GM18867 (cell line): ENCODE measurements at regions not wholly inside any gene's neighbourhood (a gene's known extent, or its start where the extent isn't known, plus 50 kb on each side); places are given as distances from the start of the nearest gene placed in this dataset.
"Not testable (repeated sequence)": the region's sequence is repeated elsewhere in the genome, so short reads cannot be mapped to it uniquely, and the experiment has no call there.

Source experiments
- ATAC-seq: cut with Tn5 transposase; IDR thresholded peaks from one replicate; pipeline ENCODE4 v1.9.1; 2021; ENCODE audit warnings: mild to moderate bottlenecking, moderate library complexity; ENCODE audit not compliant: unreplicated experiment

DNA sequence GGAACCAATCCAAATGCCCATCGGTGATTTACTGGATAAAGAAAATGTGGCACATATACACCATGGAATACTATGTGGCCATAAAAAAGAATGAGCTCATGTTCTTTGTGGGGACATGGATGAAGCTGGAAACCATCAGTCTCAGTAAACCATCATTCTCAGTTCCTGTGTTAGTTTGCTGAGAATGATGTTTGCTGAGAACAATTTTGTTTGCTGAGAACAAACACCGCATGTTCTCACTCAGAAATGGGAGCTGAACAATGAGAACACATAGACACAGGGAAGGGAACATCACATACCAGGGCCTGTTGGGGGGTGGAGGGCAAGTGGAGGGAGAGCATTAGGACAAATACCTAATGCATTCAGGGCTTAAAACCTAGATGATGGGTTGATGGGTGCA, 185.5 kb downstream of the ANXA1 start:
- ATAC-seq: not testable (repeated sequence)

GRCh38 chr9:73344060-73344459, 192.4 kb downstream of the ANXA1 start:
- ATAC-seq: no peak

- ATAC-seq: no peak
Measured at GRCh38 chr9:73347123-73347522, 195.5 kb downstream of the ANXA1 start.

GRCh38 chr9:73347720-73348119, 196.1 kb downstream of the ANXA1 start:
- ATAC-seq: no peak

- ATAC-seq: no peak
Measured at GRCh38 chr9:73348471-73348870, 196.8 kb downstream of the ANXA1 start.

DNA sequence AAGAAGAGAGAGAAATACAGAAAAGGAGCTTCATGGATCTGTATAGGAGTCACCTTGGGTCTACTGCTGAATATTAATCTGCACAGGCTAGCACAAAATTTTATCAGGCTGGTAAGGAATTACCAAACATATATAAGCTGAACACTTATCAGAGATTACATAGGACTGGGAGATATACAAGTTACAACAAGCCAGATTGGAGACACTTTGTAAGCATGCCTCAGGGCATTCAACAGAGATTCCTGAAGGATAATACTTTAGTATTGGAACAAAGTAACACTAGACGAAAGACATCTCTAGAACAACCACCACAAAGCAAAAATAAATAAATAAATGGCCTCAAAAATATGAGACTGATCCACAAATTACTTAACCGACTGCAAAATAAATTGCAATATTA, 197.8 kb downstream of the ANXA1 start:
- ATAC-seq: no peak

DNA sequence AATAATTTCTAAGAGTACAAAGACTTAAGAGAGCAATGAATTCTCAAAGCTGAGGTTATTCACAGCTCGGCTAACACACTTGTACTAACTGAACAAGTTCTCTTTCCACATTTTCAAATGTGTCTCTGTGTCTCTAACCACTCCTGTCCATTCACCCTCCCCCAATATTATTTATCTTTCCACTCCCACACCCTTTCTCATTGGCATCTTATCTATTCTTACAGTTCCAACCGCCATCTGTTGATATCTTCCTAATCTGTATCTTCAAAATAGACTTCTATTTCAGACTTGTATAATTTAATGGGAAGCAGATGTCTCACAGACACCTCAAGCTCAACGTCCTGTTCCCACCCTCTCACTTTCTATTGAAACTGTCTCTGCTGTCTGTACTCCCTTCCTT, 205.9 kb downstream of the ANXA1 start:
- ATAC-seq: no peak

GRCh38 chr9:73370053-73370452, 218.4 kb downstream of the ANXA1 start:
- no peak for ATAC-seq

DNA sequence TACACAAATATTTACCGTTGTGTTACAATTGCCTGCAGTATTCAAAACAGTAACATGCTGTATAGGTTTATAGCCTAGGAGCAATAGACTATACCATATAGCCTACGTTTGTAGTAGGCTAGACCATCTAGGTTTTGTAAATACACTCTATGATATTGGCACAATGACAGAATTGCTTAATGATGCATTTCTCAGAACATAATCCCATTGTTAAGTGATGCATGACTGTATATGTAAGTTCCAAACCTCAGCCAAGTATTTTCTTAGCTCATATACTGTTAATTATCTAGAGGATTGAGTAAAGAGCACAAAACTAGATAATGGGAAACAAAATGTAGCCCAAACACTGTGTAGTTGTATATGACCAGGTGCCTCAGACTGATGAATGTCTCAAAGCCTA, 220.1 kb downstream of the ANXA1 start:
- ATAC-seq: no peak

DNA sequence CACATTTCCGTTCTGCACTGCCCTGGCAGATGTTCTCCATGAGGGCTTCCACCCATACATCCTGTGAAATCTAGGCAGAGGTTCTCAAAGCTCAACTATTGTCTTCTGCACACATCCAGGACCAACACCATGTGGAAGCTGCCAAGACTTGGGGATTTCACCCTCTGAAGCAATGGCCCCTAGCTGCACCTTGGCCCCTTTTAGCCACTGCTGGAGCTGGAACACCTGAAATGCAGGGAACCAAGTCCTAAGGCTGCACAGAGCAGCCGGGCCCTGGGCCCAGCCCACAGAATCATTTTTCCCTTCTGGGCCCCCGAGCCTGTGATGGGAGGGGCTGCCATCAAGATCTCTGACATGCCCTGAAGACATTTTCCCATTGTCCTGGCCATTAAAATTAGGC, 228.7 kb downstream of the ANXA1 start:
- ATAC-seq: no peak

- no peak for ATAC-seq
Measured at GRCh38 chr9:73402081-73403028, 250.7 kb downstream of the ANXA1 start.

DNA sequence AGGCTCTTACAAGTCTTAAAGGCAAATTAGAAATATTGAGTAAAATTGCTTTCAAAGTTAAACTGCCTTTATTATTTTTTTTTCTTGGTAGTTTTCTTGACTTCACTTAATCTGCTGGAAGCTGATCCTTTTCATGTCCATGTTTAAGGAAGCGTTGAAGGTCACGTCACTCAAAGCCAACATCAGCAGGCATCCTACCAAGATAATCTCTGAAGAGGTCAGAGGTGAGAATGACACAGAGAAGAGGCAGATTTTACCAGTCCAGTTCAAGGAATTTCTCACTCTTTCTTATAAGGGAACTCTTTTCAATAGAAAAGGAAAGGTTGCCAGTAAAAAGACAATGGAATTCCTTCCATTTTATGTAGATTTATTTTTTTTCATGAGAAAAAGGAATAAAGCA, 259.8 kb downstream of the ANXA1 start:
- ATAC-seq: no peak

- ATAC-seq: no peak
Measured at GRCh38 chr9:73412874-73413273, 261.2 kb downstream of the ANXA1 start.

- no peak for ATAC-seq
Measured at GRCh38 chr9:73423891-73424290, 272.2 kb downstream of the ANXA1 start.

- no peak for ATAC-seq
Measured at GRCh38 chr9:73426269-73426668, 274.6 kb downstream of the ANXA1 start.

- no peak for ATAC-seq
Measured at GRCh38 chr9:73434826-73435225, 283.2 kb downstream of the ANXA1 start.

DNA sequence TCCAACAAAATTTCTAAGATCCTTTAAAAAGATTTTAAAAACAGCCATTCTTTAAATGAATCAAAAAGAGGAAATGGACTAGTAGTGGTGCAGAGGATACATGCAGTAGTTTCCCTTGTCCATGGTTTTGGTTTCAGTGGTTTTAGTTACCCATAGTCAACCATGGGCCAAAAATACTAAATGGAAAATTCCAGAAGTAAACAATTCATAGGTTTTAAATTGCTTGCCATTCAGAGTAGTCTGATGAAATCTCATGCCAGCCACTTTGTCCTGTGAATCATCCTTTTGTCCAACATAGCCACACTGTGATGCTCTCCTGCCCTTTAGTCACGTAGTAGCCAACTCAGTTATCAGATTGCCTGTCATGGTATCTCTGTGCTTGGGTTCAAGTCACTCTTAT, 286.1 kb downstream of the ANXA1 start:
- no peak for ATAC-seq

DNA sequence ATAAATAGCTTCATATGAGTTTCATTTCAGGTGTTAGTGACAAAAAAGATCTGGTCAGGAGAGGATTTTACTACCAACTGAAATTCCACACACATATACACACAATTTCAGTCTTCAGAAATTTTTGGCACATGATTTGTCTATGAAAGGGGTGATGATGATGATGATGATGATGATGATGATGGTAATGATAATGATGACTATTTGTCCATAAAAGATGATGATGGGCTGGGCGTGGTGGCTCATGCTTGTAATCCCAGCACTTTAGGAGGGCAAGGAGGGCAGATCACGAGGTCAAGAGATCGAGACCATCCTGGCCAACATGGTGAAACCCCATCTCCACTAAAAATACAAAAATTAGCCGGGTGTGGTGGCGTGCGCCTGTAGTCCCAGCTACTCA, 288.2 kb downstream of the ANXA1 start:
- not testable (repeated sequence) for ATAC-seq

- no peak for ATAC-seq
Measured at GRCh38 chr9:73441223-73441622, 289.6 kb downstream of the ANXA1 start.

GRCh38 chr9:73441890-73442818, 290.5 kb downstream of the ANXA1 start:
- no peak for ATAC-seq

DNA sequence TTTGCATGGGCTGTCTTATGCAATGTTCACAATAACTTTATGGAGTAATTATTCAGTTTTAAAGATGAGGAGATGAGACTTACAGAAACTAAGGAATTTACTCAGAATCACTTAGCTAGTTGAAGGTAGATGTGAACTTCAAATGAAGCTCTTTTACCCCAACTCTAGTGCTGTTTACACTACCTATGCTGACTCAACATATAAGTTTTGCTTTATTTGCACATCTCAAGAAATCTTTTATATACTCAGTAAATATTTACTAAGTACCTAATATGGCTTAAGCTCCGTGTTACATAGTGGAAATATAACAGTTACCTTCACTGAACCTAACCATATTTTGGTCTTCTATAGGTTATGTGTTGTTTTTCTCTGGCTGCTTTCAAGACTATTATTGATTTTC, 293.2 kb downstream of the ANXA1 start:
- ATAC-seq: no peak

DNA sequence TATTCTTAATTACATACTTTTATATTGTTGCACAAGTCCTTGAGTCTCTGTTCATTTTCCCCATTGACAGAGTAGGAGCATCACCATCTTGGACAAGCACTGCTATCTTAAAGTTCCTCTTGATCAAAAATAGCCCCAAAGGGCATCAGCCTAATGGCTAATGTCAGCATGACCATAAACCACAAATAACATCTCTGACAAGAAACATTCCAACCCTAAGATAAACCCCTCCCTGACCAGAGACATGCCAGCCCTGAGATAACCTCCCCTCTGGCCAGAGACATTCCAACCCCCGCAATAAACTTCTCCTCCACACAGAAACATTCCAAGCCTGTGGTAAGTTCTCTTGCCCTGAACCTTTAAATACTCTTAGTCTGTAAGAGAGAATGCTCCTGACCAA, 293.7 kb downstream of the ANXA1 start:
- not testable (repeated sequence) for ATAC-seq
